ENCODE measurements at regions not wholly inside any gene's neighbourhood (a gene's known extent, or its start where the extent isn't known, plus 50 kb on each side); places are given as distances from the start of the nearest gene placed in this dataset.
"Not testable (repeated sequence)": the region's sequence is repeated elsewhere in the genome, so short reads cannot be mapped to it uniquely, and the experiment has no call there.

DNA sequence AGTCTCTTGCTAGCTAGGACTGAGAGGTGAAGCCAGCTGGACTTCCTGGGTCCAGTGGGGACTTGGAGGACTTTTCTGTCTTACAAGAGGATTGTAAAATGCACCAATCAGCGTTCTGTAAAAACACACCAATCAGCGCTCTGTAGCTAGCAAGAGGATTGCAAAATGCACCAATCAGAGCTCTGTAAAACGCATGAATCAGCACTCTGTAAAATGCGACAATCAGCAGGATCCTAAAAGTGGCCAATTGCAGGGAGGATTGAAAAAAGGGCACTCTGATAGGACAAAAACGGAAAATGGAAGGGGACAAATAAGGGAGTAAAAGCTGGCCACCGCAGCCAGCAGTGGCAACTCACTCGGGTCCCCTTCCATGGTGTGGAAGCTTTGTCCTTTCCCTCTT, 65.6 kb upstream of the DUSP21 start:
- 0% methylated on average over 1 of the region's 7 CpGs for WGBS (ENCODE audit: insufficient coverage)
- H3K27ac Mint-ChIP-seq, result peak overlapping the region in 1 of 7 donors; percentile 46
- DNase-seq, result no peak
- H3K36me3 ChIP-seq (replicated peaks in 1 of 2; ENCODE audit: control insufficient read depth in 1 of 2, insufficient read depth in 2 of 2, low read length in 2 of 2), result no peaks in the 10 kb centered on the region
- intact Hi-C loops (cut with micrococcal nuclease), result no loop called here
- H3K4me2 ChIP-seq (replicated peaks; ENCODE audit: extremely low read depth, low read length, poor library complexity, severe bottlenecking), result no peak overlapping the region
- peaks cover 0 to 4% (median 1%) of the 10 kb centered on the region in 3 donors for H3K27me3 Mint-ChIP-seq (ENCODE audit: low read depth in 3 of 3)
- H3K9me3 Mint-ChIP-seq, result peaks cover 0 to 10% (median 4%) of the 10 kb centered on the region in 7 donors
- H3K27me3 ChIP-seq (ENCODE audit: control insufficient read depth in 2 of 2, insufficient read depth in 2 of 2, low read length in 2 of 2), result no peaks in the 10 kb centered on the region
- H3K9ac ChIP-seq (ENCODE audit: insufficient read depth, low read length, poor library complexity, severe bottlenecking), result no peak overlapping the region
- H3K79me2 ChIP-seq (ENCODE audit: insufficient read depth, low read length), result no peaks in the 10 kb centered on the region
- H3K36me3 Mint-ChIP-seq, result no peaks in the 10 kb centered on the region
- no peak overlapping the region for H3K4me3 ChIP-seq (replicated peaks in 1 of 3; ENCODE audit: low read depth in 2 of 3, low read length in 3 of 3)
- peaks cover 12% of the 10 kb centered on the region for H3K4me1 Mint-ChIP-seq
- TF ChIP-seq CTCF (IDR thresholded peaks at IDR 0.05), result no peak
- no peaks in the 10 kb centered on the region for H4K20me1 ChIP-seq (ENCODE audit: insufficient read depth, low read length)
- no peak overlapping the region for H3K27ac ChIP-seq (ENCODE audit: low read depth in 1 of 2, low read length in 2 of 2)
- no peaks in the 10 kb centered on the region for H3K9me3 ChIP-seq (replicated peaks in 1 of 2; ENCODE audit: control insufficient read depth in 1 of 2, insufficient read depth in 1 of 2, low read length in 2 of 2)
- H3K4me3 Mint-ChIP-seq, result no peak overlapping the region
- peaks cover 0 to 6% of the 10 kb centered on the region in 2 donors for H3K4me1 ChIP-seq (ENCODE audit: control insufficient read depth in 1 of 2, insufficient read depth in 2 of 2, low read length in 2 of 2)
- no peak overlapping the region for H2AFZ ChIP-seq (ENCODE audit: insufficient read depth, low read depth, low read length, poor library complexity, severe bottlenecking)

- DNase-seq, result no peak
- Histone ChIP-seq H2AFZ (ENCODE audit: insufficient read depth, low read depth, low read length, poor library complexity, severe bottlenecking) (no peak overlapping the region), H4K20me1 (ENCODE audit: insufficient read depth, low read length) (no peaks in the 10 kb centered on the region), H3K4me1 (ENCODE audit: control insufficient read depth in 1 of 2, insufficient read depth in 2 of 2, low read length in 2 of 2) (peaks cover 0 to 6% of the 10 kb centered on the region in 2 donors), H3K4me3 (replicated peaks in 1 of 3; ENCODE audit: low read depth in 2 of 3, low read length in 3 of 3) (no peak overlapping the region), H3K9me3 (replicated peaks in 1 of 2; ENCODE audit: control insufficient read depth in 1 of 2, insufficient read depth in 1 of 2, low read length in 2 of 2) (no peaks in the 10 kb centered on the region), H3K9ac (ENCODE audit: insufficient read depth, low read length, poor library complexity, severe bottlenecking) (no peak overlapping the region), H3K27me3 (ENCODE audit: control insufficient read depth in 2 of 2, insufficient read depth in 2 of 2, low read length in 2 of 2) (no peaks in the 10 kb centered on the region), H3K36me3 (replicated peaks in 1 of 2; ENCODE audit: control insufficient read depth in 1 of 2, insufficient read depth in 2 of 2, low read length in 2 of 2) (no peaks in the 10 kb centered on the region), H3K79me2 (ENCODE audit: insufficient read depth, low read length) (no peaks in the 10 kb centered on the region), H3K27ac (ENCODE audit: low read depth in 1 of 2, low read length in 2 of 2) (no peak overlapping the region), H3K4me2 (replicated peaks; ENCODE audit: extremely low read depth, low read length, poor library complexity, severe bottlenecking) (no peak overlapping the region)
- Mint-ChIP-seq H3K9me3 (peaks cover 0 to 10% (median 4%) of the 10 kb centered on the region in 7 donors), H3K4me1 (peaks cover 19% of the 10 kb centered on the region), H3K27ac (peak overlapping the region in 1 of 7 donors; percentile 69), H3K27me3 (ENCODE audit: low read depth in 3 of 3) (peaks cover 0 to 4% (median 1%) of the 10 kb centered on the region in 3 donors), H3K4me3 (no peak overlapping the region), H3K36me3 (no peaks in the 10 kb centered on the region)
- intact Hi-C loops (cut with micrococcal nuclease), result no loop called here
- TF ChIP-seq CTCF (IDR thresholded peaks at IDR 0.05), result no peak
- no CpG with 5 or more reads among the region's 6 CpGs for WGBS (ENCODE audit: insufficient coverage)
These were observed 68.1 kb upstream of the DUSP21 start for GRCh38 chrX:44775726-44776125.

- H3K27me3 Mint-ChIP-seq (ENCODE audit: low read depth in 3 of 3); H3K36me3 ChIP-seq (replicated peaks in 1 of 2; ENCODE audit: control insufficient read depth in 1 of 2, insufficient read depth in 2 of 2, low read length in 2 of 2); H4K20me1 ChIP-seq (ENCODE audit: insufficient read depth, low read length); H3K4me3 ChIP-seq (replicated peaks in 1 of 3; ENCODE audit: low read depth in 2 of 3, low read length in 3 of 3); H3K4me2 ChIP-seq (replicated peaks; ENCODE audit: extremely low read depth, low read length, poor library complexity, severe bottlenecking); H2AFZ ChIP-seq (ENCODE audit: insufficient read depth, low read depth, low read length, poor library complexity, severe bottlenecking); H3K27ac ChIP-seq (ENCODE audit: low read depth in 1 of 2, low read length in 2 of 2); H3K79me2 ChIP-seq (ENCODE audit: insufficient read depth, low read length); H3K4me1 ChIP-seq (ENCODE audit: control insufficient read depth in 1 of 2, insufficient read depth in 2 of 2, low read length in 2 of 2); H3K9me3 Mint-ChIP-seq; H3K27ac Mint-ChIP-seq; intact Hi-C loops (cut with micrococcal nuclease); DNase-seq; H3K4me3 Mint-ChIP-seq; H3K9ac ChIP-seq (ENCODE audit: insufficient read depth, low read length, poor library complexity, severe bottlenecking); H3K36me3 Mint-ChIP-seq; H3K9me3 ChIP-seq (replicated peaks in 1 of 2; ENCODE audit: control insufficient read depth in 1 of 2, insufficient read depth in 1 of 2, low read length in 2 of 2); H3K27me3 ChIP-seq (ENCODE audit: control insufficient read depth in 2 of 2, insufficient read depth in 2 of 2, low read length in 2 of 2): not testable (repeated sequence)
- H3K4me1 Mint-ChIP-seq, result peaks cover 19% of the 10 kb centered on the region
- 100% methylated on average over 1 of the region's 10 CpGs for WGBS (ENCODE audit: insufficient coverage)
These were observed 69.8 kb upstream of the DUSP21 start for GRCh38 chrX:44774066-44774465.
